ENCODE measurements at regions not wholly inside any gene's neighbourhood (a gene's known extent, or its start where the extent isn't known, plus 50 kb on each side); places are given as distances from the start of the nearest gene placed in this dataset.

DNA sequence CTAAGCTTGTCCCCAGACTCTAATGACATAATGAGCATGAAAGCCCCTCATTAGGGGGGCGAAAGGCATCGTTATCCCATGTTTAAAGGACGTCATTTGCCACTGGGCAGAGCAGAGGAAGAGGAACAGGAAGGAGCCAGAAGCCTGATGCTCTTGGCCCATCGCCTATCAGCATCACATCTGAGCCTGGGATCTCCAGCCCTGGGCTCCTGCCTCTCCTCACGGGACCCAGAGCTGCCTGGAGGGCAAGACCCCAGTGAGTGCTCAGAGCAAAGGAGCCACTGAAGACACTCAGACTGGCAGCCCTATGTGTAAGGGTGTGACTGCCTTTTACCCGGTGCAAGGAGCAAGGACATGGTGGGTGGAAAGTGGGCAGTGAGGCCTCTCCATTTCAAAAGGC lies 115.0 kb upstream of the ZNF507 start:
- DNase-seq = no peak

DNA sequence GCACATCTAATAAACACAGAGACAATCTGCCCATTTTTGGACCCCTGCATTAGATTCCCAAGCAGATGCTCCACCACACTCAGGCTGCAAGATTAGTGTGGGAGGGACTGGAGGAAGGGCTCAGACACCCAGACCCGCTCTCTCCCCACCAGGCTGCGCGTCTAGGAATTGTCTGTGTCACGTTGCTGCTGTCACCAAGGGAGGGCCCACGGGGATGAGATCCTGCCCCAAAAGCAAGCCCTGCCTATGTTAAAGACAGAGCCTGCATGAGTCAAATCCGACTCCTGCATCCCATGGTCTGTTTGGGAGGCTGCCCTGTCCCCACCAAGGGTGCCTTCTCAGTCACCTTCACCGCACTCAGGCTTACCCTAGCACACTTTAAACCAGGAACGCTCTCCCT lies 114.4 kb upstream of the ZNF507 start:
- no peak for DNase-seq

DNA sequence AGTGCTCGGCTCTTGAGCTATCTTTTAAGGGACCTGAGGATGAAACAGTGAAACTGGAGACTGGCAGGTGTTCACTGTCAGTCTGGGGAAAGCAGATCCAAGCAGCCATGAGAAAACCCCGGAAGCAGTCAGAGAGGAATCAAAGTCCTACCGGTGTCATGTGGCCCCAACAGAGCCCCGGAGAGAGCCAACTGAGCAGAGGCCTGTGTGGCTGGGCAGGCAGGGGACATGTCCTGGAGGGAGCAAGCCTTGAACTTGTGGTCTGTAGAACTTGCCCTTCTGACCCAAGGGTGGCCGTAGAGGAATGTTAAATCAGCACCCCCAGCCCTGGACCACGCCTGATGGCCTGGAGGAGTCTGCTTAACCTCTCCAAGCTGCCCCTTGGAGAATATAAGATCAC lies 113.7 kb upstream of the ZNF507 start:
- no peak for DNase-seq

- DNase-seq = no peak
These were observed 113.0 kb upstream of the ZNF507 start for GRCh38 chr19:32232449-32232848.

DNA sequence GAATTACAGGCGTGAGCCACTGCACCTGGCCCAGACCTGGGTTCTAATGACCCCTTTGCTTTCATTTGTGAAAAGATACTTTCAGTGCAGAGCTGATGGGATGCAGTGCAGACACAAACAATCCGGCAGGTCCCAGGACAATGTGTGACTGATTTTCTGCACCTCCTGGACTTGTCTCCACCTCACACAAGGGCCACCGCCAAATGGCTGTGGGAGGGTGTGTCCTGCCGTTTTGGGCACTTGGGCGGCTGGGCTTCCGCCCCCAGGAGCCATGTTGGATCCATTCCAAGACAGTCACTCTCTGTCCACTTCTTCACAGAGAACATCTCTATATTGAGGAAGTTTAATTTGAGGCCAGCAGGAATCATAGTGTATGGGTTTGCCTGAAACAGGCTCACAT lies 112.3 kb upstream of the ZNF507 start:
- DNase-seq = no peak

DNA sequence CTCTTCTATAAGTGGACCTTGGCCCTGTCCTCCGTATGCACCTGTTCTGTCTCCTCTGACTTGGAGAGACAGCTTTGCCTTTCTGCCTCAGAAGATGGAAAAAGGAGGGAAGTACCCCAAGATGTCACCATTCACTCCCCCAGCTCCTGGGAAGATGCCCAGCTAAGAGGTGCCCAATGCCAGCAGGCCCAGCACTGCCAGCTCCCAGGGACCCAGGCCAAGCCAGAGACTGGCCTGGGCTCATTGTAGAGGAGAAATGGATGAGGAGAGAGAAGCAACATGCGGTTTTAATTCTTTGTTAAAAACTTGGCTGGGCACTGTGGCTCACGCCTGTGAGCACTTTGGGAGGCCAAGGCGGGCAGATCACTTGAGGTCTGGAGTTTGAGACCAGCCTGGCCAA lies 111.5 kb upstream of the ZNF507 start:
- no peak for DNase-seq

DNA sequence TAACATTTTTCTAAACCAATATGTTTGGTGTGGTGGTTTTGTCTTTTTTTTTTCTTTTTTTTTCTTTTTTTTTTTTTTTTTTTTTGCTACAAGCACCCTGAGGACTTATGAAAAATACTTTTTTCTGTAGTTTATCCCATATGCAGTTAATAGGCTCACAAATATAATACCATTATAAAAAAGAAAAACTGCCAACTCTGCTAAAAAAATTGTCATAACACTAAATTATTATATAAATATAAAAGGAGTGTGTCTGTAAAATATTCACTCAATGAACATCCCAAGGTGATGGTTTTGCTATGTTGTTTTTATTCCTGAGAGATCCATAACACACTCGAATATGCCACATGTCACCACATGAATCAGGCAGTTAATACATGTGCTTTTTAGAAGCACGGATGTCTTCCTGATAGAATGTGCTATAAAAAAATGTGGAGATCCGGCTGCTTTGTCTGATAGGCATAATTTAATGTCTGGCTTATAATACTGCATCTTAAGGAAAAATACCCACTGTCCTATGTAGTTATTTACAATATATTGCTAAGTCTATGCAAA lies 110.7 kb upstream of the ZNF507 start:
- no peak for DNase-seq

- no peak for DNase-seq
These were observed 107.3 kb upstream of the ZNF507 start for GRCh38 chr19:32238076-32238475.

DNA sequence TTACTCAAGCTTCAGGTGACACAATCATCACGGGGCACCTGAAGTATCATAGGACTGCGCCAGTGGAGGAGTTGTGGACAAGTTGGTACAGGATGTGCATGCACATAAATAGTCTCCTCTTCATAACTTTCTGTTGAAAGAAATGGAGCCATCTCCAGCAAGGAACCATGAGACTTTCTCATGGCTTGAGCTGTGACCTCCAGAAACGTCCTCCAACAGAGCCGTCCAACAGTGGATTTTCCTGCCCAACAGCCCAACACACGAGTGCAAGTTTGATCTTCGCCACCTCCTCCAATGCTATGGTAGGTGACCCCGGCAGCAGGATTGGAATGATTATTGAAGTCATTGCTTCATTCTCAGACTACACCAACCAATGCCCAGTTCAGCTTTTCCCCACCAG lies 105.1 kb upstream of the ZNF507 start:
- no peak for DNase-seq

- DNase-seq = no peak
These were observed 104.1 kb upstream of the ZNF507 start for GRCh38 chr19:32241306-32241705.

- no peak for DNase-seq
These were observed 103.3 kb upstream of the ZNF507 start for GRCh38 chr19:32241932-32242710.

DNA sequence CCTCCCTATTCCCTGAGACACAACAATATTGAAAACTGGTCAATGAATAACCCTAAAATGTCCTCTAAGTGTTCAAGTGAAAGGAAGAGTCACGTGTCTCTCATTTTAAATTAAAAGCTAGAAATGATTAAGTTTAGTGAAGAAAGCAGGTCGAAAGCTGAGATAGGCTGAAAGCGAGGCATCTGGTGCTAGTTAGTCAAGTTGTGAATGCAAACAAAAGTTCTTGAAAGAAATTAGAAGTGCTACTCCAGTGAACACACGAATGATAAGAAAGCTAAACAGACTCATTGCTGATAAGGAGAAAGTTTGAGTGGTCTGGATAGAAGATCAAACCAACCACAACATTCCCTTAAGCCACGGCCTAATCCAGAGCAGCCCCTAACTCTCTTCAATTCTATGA lies 99.4 kb upstream of the ZNF507 start:
- no peak for DNase-seq

DNA sequence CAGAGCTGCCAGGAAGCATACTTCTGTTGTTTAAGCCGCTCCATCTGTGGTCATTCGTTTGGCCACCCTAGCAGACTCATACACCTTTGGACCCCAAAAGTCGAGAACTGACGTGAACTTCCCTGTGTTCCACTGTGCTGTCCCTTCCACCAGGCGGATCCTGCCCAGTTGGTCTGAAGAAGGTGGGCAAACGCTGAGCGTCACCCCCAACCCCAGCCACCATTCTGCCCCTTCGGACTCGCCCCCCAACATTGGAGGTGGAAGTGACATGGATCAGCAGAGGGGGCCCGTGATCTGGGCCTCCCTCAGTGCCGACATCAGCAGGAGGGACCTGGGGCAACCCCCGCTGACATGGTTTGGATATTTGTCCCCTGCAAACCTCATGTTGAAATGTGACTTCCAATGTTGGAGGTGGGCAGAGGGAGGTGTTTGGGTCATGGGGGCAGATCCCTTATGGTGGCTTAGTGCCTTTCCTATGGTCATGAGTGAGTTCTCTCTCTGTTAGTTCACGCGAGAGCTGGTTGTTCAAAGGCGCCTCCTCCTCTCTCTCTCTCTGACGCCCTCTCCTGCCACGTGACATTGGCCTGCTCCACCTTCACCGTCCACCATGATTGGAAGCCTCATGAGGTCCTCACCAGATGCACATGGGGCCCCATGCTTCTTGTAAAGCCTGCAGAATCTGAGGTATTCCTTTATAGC lies 93.6 kb upstream of the ZNF507 start:
- DNase-seq = no peak

DNA sequence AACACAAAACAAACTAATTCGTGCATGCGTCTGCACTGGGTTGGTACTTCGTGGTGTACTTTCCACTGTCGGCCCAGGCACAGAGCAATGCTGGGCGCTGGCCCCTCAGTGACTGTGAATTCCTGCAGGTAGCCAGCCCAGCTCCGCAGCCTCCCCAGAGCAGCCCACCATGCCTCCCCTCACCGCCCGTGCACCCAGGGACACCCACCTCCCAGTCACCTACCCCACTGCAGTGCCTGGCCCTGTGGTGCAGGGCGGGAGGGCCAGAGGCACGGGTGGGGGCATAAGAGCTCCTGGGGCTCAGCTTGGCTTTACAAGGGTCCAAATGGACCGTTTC lies 93.1 kb upstream of the ZNF507 start:
- no peak for DNase-seq

DNA sequence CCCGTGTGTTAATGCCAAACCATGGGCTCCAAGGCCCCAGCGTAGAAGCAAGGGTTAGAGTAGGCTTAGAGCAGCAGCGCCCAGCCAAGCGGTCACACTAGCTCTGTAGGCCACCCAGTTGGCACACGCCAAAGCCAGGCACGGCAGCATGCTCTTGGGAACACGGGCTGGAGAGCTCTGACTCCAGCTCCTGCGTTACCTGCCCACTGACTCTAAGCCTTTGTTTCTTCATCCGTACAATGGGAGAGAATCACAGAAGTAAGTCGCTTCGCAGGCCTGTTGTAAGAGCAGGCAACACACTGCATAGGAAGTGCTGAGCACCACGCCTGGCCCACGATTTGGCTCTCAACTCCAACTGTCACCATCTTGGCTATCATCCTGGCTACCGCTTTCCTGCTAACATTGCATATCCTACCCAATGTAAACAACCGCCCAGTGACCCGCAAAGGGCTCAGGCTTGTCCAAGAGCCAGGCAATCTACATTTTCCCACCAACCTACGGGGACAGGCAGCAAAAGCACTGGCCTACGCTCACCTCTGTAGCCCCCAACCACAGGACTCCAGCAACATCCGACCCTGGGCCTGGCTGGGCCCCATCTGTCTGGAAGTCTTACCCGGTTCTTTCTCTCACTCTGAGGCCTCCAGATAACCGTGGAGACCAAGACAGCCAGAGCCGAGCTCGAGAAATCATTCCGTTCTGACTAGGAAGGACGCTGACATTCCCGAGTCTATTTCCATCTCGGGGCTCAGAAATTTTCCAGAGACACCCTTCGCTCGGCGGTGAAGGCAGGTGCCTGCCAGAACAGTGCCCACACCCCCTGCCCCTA lies 91.5 kb upstream of the ZNF507 start:
- no peak for DNase-seq

DNA sequence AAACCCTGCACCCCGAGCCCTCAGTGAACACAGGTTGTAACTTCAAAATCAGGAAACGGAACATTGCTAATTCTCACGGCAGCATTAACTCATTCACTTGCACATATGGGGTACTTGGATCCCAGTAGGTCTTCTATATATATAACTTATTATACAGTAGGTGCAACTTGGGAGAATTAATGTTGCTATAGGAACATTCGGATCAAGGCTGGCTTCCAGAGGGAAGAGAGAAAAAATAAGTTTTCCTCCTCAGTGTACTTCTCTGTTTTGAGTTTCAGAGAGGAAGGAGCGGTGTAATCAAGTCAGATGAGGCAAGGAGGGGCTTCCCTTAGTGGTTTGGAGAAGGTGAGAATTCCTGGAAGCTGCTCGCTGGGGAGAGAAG lies 90.9 kb upstream of the ZNF507 start:
- no peak for DNase-seq

DNA sequence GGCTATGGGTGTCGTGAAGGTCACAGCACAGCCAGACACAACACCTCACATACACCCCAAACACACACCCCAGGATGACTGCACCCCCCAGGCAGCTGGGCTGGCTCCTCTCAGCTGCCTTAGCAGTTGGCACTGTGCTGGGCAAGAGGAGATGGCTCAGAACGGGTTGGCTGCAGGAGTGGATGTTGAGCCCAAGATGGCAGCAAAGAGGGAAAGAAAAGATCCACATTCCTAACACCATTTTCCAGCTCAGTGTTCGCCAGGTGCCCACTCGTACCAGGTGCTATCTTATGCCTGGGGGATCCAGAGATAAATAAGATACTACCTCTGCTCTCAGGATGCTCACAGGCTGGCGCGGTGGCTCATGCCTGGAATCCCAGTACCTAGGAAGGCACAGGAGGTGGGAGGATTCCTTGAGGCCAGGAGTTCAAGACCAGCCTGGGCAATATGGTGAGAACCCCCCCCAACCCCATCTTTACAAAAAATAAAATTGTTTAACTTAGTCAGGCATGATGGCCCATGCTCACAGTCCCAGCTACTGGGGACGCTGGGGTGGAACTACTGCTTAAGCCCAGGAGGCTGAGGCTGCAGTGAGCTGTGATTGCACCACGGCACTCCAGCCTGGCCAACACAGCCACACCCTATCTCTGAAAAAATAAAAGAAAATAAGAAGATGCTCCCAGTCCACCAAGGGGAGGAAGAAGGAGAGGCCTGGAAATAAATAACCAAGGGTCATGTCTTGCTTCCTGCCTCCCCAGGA lies 89.7 kb upstream of the ZNF507 start:
- DNase-seq = no peak

GRCh38 chr19:32256341-32256975 lies 89.0 kb upstream of the ZNF507 start:
- DNase-seq = no peak

- DNase-seq = no peak
These were observed 87.9 kb upstream of the ZNF507 start for GRCh38 chr19:32257326-32258073.

DNA sequence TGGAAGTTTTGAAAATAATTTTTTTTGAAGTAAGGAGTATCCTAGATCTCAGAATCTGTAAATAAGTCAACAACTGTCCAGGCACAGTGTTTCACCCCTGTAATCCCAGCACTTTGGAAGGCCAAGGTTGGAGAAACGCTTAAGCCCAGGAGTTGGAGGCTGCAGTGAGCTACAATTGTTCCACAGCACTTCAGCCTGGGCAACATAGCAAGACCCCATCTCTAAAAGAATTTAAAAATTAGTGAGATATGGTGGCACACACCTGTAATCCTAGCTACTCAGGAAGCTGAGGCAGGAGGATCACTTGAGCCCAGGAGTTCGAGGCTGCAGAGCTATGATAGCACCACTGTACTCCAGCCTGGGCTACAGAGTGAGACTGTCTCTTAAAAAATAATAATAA lies 87.2 kb upstream of the ZNF507 start:
- no peak for DNase-seq

- no peak for DNase-seq
These were observed 80.8 kb upstream of the ZNF507 start for GRCh38 chr19:32264568-32264967.

DNA sequence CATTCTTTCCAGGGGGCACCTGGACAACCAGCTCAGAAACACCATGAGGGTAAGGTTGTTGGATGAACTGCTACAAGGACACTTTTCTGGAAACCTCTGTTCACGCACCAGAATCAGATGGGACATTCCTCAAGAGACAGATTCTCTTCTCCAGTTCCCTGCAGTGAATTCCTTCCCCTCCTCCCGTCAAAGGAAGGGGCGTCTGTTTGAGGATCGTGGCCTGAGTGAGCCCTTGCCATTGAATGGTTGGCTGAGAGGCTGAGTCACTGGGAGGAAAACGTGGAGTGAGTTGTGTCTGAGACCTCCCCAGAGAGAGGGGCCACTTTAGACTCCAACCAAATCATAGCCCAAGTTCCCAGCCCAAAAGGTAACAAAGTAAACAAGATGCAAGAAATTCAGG lies 79.4 kb upstream of the ZNF507 start:
- no peak for DNase-seq

Data from kidney glomerular epithelial cell (primary cell).